Naive B cell (primary cell): ENCODE measurements at regions not wholly inside any gene's neighbourhood (a gene's known extent, or its start where the extent isn't known, plus 50 kb on each side); places are given as distances from the start of the nearest gene placed in this dataset.

Experiments
- ATAC-seq, 2 donors: fragments of 150-1000 bp; cut with Tn5 transposase; 2 replicates each; pipeline ENCODE4 v1.10.0; 2021; ENCODE audit warnings: low read depth in 2 of 2, mild to moderate bottlenecking in 2 of 2, moderate library complexity in 2 of 2
- DNase-seq: peaks from one replicate; pipeline ENCODE4 v3.0.0; 2022
- H3K27ac Mint-ChIP-seq, 6 donors: one replicate each; pipeline ENCODE4 v1.8.0; 2020 to 2022; ENCODE audit warnings: mild to moderate bottlenecking in 6 of 6, mixed read lengths in 6 of 6, moderate library complexity in 5 of 6, inconsistent platforms in 2 of 6
- H3K27me3 Mint-ChIP-seq, 3 donors: one replicate each; pipeline ENCODE4 v1.8.0; 2021 to 2022; ENCODE audit warnings: mixed read lengths in 3 of 3, mild to moderate bottlenecking in 1 of 3
- H3K36me3 Mint-ChIP-seq, 2 donors: one replicate each; pipeline ENCODE4 v1.8.0; 2020 to 2022; ENCODE audit warnings: mixed read lengths in 2 of 2, inconsistent platforms in 1 of 2, mild to moderate bottlenecking in 1 of 2
- H3K4me1 Mint-ChIP-seq, 3 donors: one replicate each; pipeline ENCODE4 v1.8.0; 2020 to 2022; ENCODE audit warnings: mixed read lengths in 3 of 3, inconsistent platforms in 1 of 3, mild to moderate bottlenecking in 1 of 3, moderate library complexity in 1 of 3
- H3K4me3 Mint-ChIP-seq, 8 donors: one replicate each; pipeline ENCODE4 v1.8.0; 2020 to 2022; ENCODE audit warnings: mild to moderate bottlenecking in 8 of 8, mixed read lengths in 8 of 8, moderate library complexity in 8 of 8, inconsistent platforms in 2 of 8
- H3K9me3 Mint-ChIP-seq, 7 donors: one replicate each; pipeline ENCODE4 v1.8.0; 2020 to 2022; ENCODE audit warnings: mixed read lengths in 7 of 7, mild to moderate bottlenecking in 5 of 7, inconsistent platforms in 2 of 7, moderate library complexity in 1 of 7

DNA sequence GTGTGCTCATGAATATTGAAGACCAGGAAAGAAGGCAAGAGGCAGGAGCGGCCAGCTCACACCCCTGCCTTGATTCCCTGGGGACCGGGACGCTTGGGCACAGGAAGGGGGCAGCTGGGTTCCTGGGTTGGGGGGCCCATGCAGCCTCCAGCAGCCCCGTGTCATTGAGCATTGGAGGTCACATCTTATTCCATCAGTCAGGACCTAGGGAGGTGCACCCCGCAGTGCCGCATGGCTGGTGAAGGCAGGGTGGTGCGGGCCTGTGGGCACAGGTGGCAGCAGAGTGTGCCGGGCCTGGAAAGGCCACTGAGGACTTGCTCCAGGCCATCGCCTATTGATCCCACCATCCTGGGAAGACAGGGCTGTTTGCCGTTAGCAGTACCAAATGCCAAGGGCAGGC is 116.3 kb upstream of the NECTIN1 start:
- Mint-ChIP-seq H3K27ac (no peak overlapping the region), H3K4me3 (no peak overlapping the region), H3K4me1 (peaks cover 0 to 3% (median 0%) of the 10 kb centered on the region in 3 donors), H3K36me3 (no peaks in the 10 kb centered on the region), H3K27me3 (peaks cover 3 to 34% (median 30%) of the 10 kb centered on the region in 3 donors), H3K9me3 (peaks cover 0 to 13% (median 3%) of the 10 kb centered on the region in 7 donors)
- ATAC-seq (no peak), DNase-seq (no peak)

DNA sequence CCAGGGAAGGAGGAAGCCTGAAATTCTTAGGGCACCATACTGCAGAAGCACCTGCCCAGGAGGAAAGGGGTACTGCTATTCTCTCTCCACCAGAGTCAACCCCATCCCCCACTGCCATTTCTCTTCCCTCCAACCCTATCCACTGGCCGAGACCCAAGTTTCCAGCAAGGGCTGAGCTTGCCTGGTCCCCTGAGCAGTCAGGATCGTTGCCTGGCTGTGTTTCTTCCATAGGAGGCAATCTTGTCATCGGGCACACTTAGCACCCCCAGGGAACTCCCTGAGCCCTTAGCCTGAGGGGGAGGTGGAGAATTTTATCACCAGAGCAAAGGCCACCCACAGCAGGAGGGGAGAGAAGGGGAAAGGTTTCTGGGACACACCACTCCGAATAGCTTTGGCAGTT is 115.8 kb upstream of the NECTIN1 start:
- H3K4me3 Mint-ChIP-seq = no peak overlapping the region
- DNase-seq (no peak), ATAC-seq (no peak)
- H3K36me3 Mint-ChIP-seq = no peaks in the 10 kb centered on the region
- H3K27ac Mint-ChIP-seq = no peak overlapping the region
- peaks cover 0 to 3% (median 0%) of the 10 kb centered on the region in 3 donors for H3K4me1 Mint-ChIP-seq
- H3K9me3 Mint-ChIP-seq = peaks cover 0 to 13% (median 3%) of the 10 kb centered on the region in 7 donors
- H3K27me3 Mint-ChIP-seq = peaks cover 0 to 35% (median 31%) of the 10 kb centered on the region in 3 donors

DNA sequence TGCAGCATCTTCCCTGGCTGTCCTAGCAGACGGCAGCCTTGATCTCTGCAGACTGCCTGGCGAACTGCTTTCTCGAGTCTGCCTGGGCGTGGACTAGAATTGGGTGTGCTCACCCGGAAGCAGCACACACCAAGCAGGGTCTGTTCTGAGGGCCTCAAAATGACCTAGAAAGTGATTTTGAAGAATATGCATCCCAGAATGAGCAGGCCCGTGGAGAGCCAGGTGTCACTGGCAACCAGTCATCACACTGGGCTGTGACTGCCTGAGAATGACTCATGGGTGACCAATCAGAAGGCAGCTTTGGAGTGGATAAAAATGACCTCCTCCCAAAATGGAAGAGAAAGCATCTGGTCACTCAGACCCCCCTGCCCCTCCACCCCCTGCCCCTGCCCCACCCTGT is 114.9 kb upstream of the NECTIN1 start:
- Mint-ChIP-seq H3K36me3 (no peaks in the 10 kb centered on the region), H3K9me3 (peaks cover 0 to 13% (median 3%) of the 10 kb centered on the region in 7 donors), H3K4me3 (no peak overlapping the region), H3K27ac (no peak overlapping the region), H3K27me3 (peaks cover 5 to 45% (median 40%) of the 10 kb centered on the region in 3 donors), H3K4me1 (peaks cover 0 to 3% (median 0%) of the 10 kb centered on the region in 3 donors)
- no peak for ATAC-seq
- DNase-seq = no peak

DNA sequence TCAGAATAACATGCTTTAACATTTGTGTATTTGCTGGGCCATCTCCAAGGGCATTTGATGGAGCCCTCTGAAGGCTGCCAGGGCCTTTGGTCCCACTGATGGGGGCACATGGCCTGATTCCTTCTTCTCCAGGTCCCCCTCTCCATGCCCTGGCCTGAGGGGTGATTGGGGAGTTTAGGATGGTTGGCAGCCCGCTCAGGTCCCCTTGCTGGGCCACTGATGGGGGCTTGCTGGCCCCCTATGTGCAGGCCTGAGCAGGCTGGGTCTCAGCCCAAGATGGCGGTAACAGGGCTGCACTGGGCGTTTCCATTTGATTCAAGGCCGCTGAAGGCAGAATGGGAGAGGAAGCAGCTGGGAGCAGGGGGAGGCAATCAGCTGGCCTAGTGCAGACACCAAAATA is 113.7 kb upstream of the NECTIN1 start:
- no peak for DNase-seq
- Mint-ChIP-seq H3K27ac (no peak overlapping the region), H3K4me1 (peaks cover 0 to 3% (median 0%) of the 10 kb centered on the region in 3 donors), H3K9me3 (peaks cover 0 to 18% (median 5%) of the 10 kb centered on the region in 7 donors), H3K27me3 (peaks cover 9 to 56% (median 52%) of the 10 kb centered on the region in 3 donors), H3K36me3 (no peaks in the 10 kb centered on the region), H3K4me3 (no peak overlapping the region)
- no peak for ATAC-seq

DNA sequence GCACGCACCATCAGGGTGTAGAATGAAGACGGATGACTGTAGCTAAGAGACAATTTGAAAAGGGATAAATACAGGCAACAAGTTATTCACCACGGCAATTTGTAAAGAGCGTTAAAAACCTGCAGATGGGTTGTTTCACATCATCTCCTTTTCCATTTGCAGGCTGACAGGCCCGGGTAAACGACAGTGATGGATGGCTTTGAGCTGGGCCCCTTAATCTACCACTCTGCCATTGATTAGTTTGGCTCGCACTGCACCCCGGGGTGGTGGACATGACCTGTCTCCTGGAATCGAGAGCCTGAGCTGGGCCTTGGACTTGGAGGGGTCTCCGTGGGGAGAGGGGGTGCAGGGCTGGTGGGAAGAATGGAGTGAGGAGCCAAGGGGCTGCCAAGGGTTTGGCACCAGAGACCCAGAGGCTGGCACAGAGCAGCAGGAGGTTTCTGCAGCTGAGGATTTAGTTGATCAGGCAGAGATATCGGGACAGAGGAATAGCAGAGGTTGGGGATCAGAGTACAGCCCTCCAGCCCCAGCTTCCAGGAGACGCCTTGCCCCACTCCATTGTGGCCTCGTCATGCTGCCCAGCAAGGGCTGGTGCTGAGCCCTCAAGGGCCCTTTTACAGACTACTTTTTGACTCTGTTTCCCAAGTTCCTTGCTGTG is 110.6 kb upstream of the NECTIN1 start:
- Mint-ChIP-seq H3K27me3 (peaks cover 21 to 72% (median 70%) of the 10 kb centered on the region in 3 donors), H3K9me3 (peaks cover 0 to 9% (median 4%) of the 10 kb centered on the region in 7 donors)
- no peak for ATAC-seq

DNA sequence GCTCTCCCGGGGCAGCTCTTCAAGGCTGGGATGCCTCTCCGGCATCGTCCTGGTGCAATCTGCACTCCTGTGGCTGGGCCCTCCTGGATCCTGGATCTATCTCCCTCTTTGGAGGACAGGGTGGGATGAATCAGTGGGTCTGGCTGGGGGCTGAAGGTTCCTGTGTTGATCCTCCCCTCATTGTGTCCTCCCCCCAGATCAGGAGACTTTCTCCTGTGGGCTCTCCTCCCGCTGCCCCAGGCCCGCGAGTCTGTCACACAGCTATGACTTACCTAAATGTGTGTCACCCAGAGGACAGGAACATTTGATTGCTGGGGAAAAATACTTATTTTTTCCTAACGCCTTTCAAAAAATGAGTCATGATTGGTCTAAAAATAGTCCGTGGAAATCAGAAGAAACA is 106.8 kb upstream of the NECTIN1 start:
- H3K27ac Mint-ChIP-seq = no peak overlapping the region
- no peak for ATAC-seq

More for the DNA sequence above, 110.6 kb upstream of the NECTIN1 start:
- H3K4me1 Mint-ChIP-seq = no peaks in the 10 kb centered on the region
- no peak overlapping the region for H3K4me3 Mint-ChIP-seq
- H3K27ac Mint-ChIP-seq = peak overlapping the region in 1 of 6 donors; percentile 40
- no peak for DNase-seq
- no peaks in the 10 kb centered on the region for H3K36me3 Mint-ChIP-seq

DNA sequence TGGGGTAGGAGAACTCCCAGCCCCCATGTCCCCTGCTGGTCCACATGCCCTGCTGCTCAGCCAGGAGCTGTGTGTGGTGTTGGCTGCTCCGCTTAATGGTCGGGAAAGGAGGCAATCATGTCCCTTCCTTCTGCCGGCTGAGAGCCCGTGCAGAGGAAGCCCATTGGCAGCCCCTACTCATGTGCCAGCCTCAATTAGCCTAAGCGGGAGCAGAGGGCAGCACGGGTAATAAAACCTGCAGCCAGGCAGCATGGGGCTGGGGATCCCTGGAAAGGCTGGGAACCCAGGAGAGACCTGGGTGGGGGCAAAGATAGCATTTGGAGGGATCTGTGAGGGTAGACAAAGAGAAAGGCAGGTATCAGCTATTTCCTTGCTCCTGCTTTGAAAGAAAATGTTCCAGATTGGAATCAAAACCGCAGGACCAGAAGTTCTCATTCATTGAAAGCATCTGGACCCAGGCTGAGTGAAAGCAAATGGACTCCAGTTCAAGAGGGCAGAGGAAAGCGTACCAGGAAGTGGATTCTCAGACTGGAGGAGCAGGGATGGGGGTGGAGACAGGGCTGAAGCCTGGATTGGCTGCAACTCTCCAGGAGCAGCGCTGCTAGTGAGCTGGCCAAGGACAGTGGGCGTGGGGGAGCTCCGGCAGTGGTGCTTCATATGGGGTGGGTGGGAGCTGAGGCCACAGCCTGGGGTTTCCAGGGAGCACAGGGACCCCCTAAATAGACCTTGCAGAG is 103.4 kb upstream of the NECTIN1 start:
- Mint-ChIP-seq H3K4me1 (no peaks in the 10 kb centered on the region), H3K4me3 (no peak overlapping the region), H3K27ac (no peak overlapping the region), H3K36me3 (no peaks in the 10 kb centered on the region), H3K27me3 (peaks cover 48 to 82% (median 78%) of the 10 kb centered on the region in 3 donors), H3K9me3 (peaks cover 0 to 8% (median 4%) of the 10 kb centered on the region in 7 donors)
- ATAC-seq = no peak
- DNase-seq = no peak

More for the DNA sequence above, 106.8 kb upstream of the NECTIN1 start:
- peaks cover 0 to 12% (median 4%) of the 10 kb centered on the region in 7 donors for H3K9me3 Mint-ChIP-seq
- no peaks in the 10 kb centered on the region for H3K4me1 Mint-ChIP-seq
- DNase-seq = no peak
- H3K36me3 Mint-ChIP-seq = no peaks in the 10 kb centered on the region
- peaks cover 39 to 83% (median 82%) of the 10 kb centered on the region in 3 donors for H3K27me3 Mint-ChIP-seq
- no peak overlapping the region for H3K4me3 Mint-ChIP-seq

DNA sequence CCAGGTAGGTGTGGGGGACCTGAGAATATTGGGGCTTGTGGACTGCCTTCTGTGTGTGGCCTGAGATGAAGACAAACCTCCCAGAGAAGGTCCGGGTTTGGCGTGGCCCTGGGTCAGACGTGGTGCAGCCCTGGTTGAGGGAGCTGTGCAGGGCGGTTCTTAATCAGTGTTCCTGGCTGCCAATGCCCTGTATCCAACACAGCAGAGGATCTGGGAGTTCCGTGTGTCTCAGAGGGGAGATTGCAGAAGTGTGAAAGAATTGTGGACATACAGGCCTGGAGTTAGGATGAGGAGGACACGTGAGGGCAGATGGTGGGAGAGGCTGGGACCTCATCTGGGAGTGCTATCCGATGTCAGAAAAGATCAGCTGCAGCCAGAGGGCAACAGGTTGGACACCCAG is 102.0 kb upstream of the NECTIN1 start:
- H3K36me3 Mint-ChIP-seq = peaks cover under 1% of the 10 kb centered on the region in 2 donors
- DNase-seq (no peak), ATAC-seq (no peak)
- no peak overlapping the region for H3K27ac Mint-ChIP-seq
- peaks cover 52 to 79% (median 74%) of the 10 kb centered on the region in 3 donors for H3K27me3 Mint-ChIP-seq
- no peaks in the 10 kb centered on the region for H3K4me1 Mint-ChIP-seq
- H3K4me3 Mint-ChIP-seq = no peak overlapping the region
- H3K9me3 Mint-ChIP-seq = peaks cover 0 to 14% (median 6%) of the 10 kb centered on the region in 7 donors

DNA sequence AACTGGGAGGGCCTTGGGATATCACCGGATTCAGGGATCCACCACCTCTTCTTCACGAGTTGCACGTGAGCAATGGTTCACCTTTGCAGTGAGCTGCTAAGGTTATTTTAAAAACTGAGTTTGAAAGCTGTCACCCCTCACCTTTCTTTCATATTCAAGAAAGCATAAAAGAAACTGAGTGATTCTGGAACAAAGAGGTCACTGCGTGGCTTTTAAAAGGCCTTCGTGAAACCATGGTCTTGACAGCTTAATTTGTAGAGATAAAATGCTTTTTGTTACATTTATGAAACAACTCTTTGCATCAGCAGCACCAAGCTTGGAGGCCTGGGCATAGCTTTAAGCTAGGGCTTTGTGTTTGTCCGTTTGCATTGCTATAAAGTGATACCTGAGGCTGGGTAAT is 101.4 kb upstream of the NECTIN1 start:
- Mint-ChIP-seq H3K36me3 (peaks cover 7% of the 10 kb centered on the region in 2 donors), H3K27me3 (peaks cover 58 to 76% (median 73%) of the 10 kb centered on the region in 3 donors), H3K9me3 (peaks cover 0 to 18% (median 12%) of the 10 kb centered on the region in 7 donors), H3K27ac (no peak overlapping the region), H3K4me3 (no peak overlapping the region), H3K4me1 (no peaks in the 10 kb centered on the region)
- ATAC-seq (no peak), DNase-seq (no peak)

DNA sequence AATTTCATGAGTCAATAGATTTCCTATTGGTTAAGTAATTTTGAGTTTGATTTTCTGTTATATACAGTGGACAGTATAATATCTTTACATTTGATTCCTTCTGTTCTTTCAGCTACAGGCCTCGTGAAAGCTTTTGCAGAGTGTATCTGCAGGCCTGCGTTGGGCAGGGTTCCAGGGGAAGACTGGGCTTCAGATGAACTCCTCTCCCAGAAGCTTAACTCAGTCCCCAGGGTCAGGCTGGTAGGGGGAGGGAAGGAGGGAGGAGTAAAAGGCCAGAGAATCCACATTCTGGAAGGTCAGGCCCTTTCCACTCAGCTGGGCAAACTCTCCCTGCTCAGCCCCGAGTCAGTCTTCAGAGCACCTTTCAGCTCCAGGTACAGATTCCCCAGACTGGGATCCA is 100.4 kb upstream of the NECTIN1 start:
- DNase-seq (no peak), ATAC-seq (no peak)
- peaks cover 0 to 28% (median 14%) of the 10 kb centered on the region in 7 donors for H3K9me3 Mint-ChIP-seq
- no peak overlapping the region for H3K4me3 Mint-ChIP-seq
- no peak overlapping the region for H3K27ac Mint-ChIP-seq
- H3K4me1 Mint-ChIP-seq = no peaks in the 10 kb centered on the region
- H3K27me3 Mint-ChIP-seq = peaks cover 50 to 70% (median 66%) of the 10 kb centered on the region in 3 donors
- peaks cover 7 to 8% of the 10 kb centered on the region in 2 donors for H3K36me3 Mint-ChIP-seq

DNA sequence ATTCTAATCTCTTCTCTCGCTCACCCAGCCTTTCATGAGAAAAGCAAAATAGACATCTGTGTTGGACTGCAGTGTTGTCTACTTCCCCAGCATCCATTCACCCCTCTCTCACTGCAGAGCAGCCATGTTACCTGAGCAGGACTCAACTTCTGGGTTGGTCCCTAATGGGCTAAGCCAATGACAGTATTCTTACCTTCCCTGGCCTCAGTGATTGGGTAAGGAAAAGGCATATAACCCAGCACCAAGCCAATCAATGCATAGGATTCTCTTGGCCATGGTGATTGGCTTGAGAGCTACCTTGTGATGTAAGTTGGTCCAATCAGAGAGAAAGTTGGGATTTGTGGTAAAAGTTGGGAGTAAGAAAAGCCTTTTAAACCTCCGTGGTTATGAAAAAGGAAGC is 99.8 kb upstream of the NECTIN1 start:
- no peak for DNase-seq
- Mint-ChIP-seq H3K27ac (no peak overlapping the region), H3K4me3 (no peak overlapping the region), H3K4me1 (no peaks in the 10 kb centered on the region), H3K36me3 (peaks cover 7 to 8% of the 10 kb centered on the region in 2 donors), H3K27me3 (peaks cover 55 to 65% (median 60%) of the 10 kb centered on the region in 3 donors), H3K9me3 (peaks cover 0 to 29% (median 14%) of the 10 kb centered on the region in 7 donors)
- ATAC-seq = no peak

DNA sequence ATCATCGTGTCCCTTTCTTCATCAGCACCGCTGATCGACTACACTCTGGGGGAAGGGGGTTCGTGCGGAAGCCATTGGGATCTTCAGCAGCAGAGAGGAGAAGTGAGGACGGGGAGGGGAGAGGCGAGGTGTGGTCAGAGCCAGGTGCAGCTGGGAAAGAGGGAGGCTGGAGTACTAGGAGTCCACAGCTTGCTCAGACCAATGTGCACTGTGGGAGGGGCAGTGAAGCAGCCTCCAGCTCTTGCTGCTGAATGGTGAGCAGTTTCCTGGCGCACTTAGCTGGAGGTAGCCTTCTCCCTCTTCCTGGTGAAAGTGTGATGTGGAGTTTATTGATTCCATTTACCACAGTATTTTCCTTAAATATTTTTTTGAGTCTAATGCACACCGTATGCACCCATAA is 99.0 kb upstream of the NECTIN1 start:
- H3K4me3 Mint-ChIP-seq = no peak overlapping the region
- H3K36me3 Mint-ChIP-seq = peaks cover 7 to 8% of the 10 kb centered on the region in 2 donors
- H3K27ac Mint-ChIP-seq = no peak overlapping the region
- peaks cover 59 to 62% (median 59%) of the 10 kb centered on the region in 3 donors for H3K27me3 Mint-ChIP-seq
- H3K9me3 Mint-ChIP-seq = peaks cover 1 to 29% (median 14%) of the 10 kb centered on the region in 7 donors
- DNase-seq (no peak), ATAC-seq (no peak)
- no peaks in the 10 kb centered on the region for H3K4me1 Mint-ChIP-seq

DNA sequence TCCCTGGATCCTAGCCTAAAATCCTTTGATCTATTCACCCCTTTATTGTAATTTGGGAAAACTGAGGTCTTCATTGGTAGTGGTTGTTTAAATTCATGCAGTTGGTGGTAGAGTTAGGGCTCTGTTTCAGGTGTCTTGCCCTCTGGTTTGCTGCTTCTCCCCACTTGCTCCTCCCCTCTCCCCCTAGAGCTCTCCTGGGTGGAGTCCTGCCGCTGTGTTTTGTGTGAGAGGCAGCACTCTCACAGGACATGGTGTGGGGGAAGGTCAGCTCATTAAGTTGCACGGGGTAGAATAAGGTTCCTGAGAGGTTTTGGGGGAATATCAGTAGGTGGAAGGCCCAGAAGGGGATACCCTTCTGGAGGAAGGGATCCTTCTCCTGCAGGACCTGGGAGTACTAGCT is 98.1 kb upstream of the NECTIN1 start:
- H3K4me1 Mint-ChIP-seq = no peaks in the 10 kb centered on the region
- H3K9me3 Mint-ChIP-seq = peaks cover 1 to 29% (median 14%) of the 10 kb centered on the region in 7 donors
- H3K27ac Mint-ChIP-seq = no peak overlapping the region
- ATAC-seq (no peak), DNase-seq (no peak)
- peaks cover 7 to 8% of the 10 kb centered on the region in 2 donors for H3K36me3 Mint-ChIP-seq
- H3K4me3 Mint-ChIP-seq = no peak overlapping the region
- peaks cover 52 to 59% (median 54%) of the 10 kb centered on the region in 3 donors for H3K27me3 Mint-ChIP-seq

DNA sequence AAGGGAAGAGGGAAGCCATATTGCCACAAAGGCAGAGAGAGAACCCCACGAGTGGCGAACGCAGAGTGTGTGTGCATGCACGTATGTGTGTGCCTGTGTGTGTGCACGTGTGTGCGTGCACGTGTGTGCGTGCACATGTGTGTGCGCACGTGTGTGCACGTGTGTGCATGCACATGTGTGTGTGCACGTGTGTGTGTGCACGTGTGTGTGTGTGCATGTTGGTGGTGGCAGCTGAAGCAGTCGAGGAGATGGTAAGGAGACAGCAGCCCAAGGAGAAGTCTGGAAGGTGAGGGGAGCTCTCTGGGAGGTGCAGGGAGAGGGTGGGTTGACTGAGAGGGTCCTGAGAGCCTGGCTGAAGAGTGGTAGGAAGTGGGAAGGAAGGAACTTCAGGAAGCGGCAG is 94.1 kb upstream of the NECTIN1 start:
- ATAC-seq (no peak), DNase-seq (no peak)
- Mint-ChIP-seq H3K27me3 (peaks cover 34 to 42% (median 37%) of the 10 kb centered on the region in 3 donors), H3K4me1 (no peaks in the 10 kb centered on the region), H3K36me3 (peaks cover 7 to 8% of the 10 kb centered on the region in 2 donors), H3K9me3 (peaks cover 1 to 29% (median 13%) of the 10 kb centered on the region in 7 donors), H3K27ac (no peak overlapping the region), H3K4me3 (peak overlapping the region in 1 of 8 donors; percentile 48)
